Kidney (tissue), 13 donors: ENCODE measurements at regions not wholly inside any gene's neighbourhood (a gene's known extent, or its start where the extent isn't known, plus 50 kb on each side); places are given as distances from the start of the nearest gene placed in this dataset.

ENCODE experiments used
- DNase-seq, 5 donors: peaks; one replicate each; pipeline ENCODE4 v3.0.0-alpha.2; 2013 to 2020
- FAIRE-seq: peaks from 2 replicates; lab custom pipeline; 2012; peaks lifted over from hg19 to GRCh38; lab: Jason Lieb, UNC
- H3K27ac ChIP-seq, 2 donors: one replicate each; pipeline ENCODE4 v1.7.0; 2013; ENCODE audit warnings: low read depth in 2 of 2, low read length in 2 of 2, inconsistent platforms in 1 of 2
- H3K27me3 ChIP-seq: one replicate; pipeline ENCODE4 v1.7.1; 2013; ENCODE audit warnings: low read length, inconsistent platforms; ENCODE audit not compliant: control insufficient read depth, insufficient read depth
- H3K36me3 ChIP-seq, 3 donors: one replicate each; pipeline versions ENCODE4 v1.7.0 to v1.7.1; 2013; ENCODE audit warnings: low read length in 3 of 3, control low read depth in 1 of 3, inconsistent platforms in 1 of 3; ENCODE audit not compliant: insufficient read depth in 3 of 3, control insufficient read depth in 2 of 3
- H3K4me1 ChIP-seq, 3 donors: one replicate each; pipeline versions ENCODE4 v1.7.0 to v1.7.1; 2013; ENCODE audit warnings: low read length in 3 of 3, inconsistent platforms in 1 of 3, low read depth in 1 of 3; ENCODE audit not compliant: control insufficient read depth in 2 of 3, insufficient read depth in 2 of 3
- H3K4me3 ChIP-seq, 3 donors: one replicate each; pipeline versions ENCODE4 v1.7.0 to v1.8.1; 2013; ENCODE audit warnings: low read length in 3 of 3, control low read depth in 1 of 3, inconsistent platforms in 1 of 3
- H3K9ac ChIP-seq, 3 donors: one replicate each; pipeline versions ENCODE4 v1.7.0 to v1.7.1; 2013; ENCODE audit warnings: low read length in 3 of 3, control low read depth in 1 of 3, inconsistent platforms in 1 of 3
- H3K9me3 ChIP-seq, 3 donors: one replicate each; pipeline versions ENCODE4 v1.7.0 to v1.7.1; 2013; ENCODE audit warnings: low read length in 3 of 3, control low read depth in 1 of 3, inconsistent platforms in 1 of 3; ENCODE audit not compliant: control insufficient read depth in 2 of 3, insufficient read depth in 1 of 3
- CTCF ChIP-seq: IDR thresholded peaks from 3 replicates; pipeline ENCODE4 v1.5.1; 2012; ENCODE audit warnings: mild to moderate bottlenecking, moderate library complexity, borderline replicate concordance; ENCODE audit not compliant: insufficient read depth; ENCODE audit errors: extremely low read depth
- intact Hi-C: fragments of 100-400 bp; cut with DNase I; formaldehyde crosslinking; loops from one replicate; pipeline ENCODE4 v1.11.1; 2022
- donor health status: control.
- donor health status: control.
- donor health status: control.
- donor health status: control.
- donor health status: control.
- donor health status: DM: yes; HTN: yes; CAD: no.
- donor health status: Normal renal cell carcinoma (clear cell type).

GRCh38 chr4:89506866-89507491, 199.4 kb upstream of the GPRIN3 start:
- Histone ChIP-seq H3K4me1 (no peaks in the 10 kb centered on the region), H3K36me3 (no peaks in the 10 kb centered on the region), H3K9ac (no peak overlapping the region), H3K4me3 (no peak overlapping the region), H3K27me3 (no peaks in the 10 kb centered on the region), H3K27ac (no peak overlapping the region), H3K9me3 (no peaks in the 10 kb centered on the region)
- no peak for DNase-seq
- FAIRE-seq, result no peak
- intact Hi-C loops, result no loop called here
- no peak for TF ChIP-seq CTCF

GRCh38 chr4:89502581-89502980, 195.0 kb upstream of the GPRIN3 start:
- Histone ChIP-seq H3K36me3 (no peaks in the 10 kb centered on the region), H3K9me3 (no peaks in the 10 kb centered on the region), H3K27ac (no peak overlapping the region), H3K4me1 (no peaks in the 10 kb centered on the region), H3K27me3 (no peaks in the 10 kb centered on the region), H3K4me3 (no peak overlapping the region), H3K9ac (no peak overlapping the region)
- peak in 2 of 5 donors; percentile 13 to 19 for DNase-seq
- intact Hi-C loops, result no loop called here
- FAIRE-seq, result no peak
- TF ChIP-seq CTCF, result no peak

- TF ChIP-seq CTCF, result no peak
- FAIRE-seq (no peak), DNase-seq (peak in 1 of 5 donors; percentile 23)
- Histone ChIP-seq H3K27me3 (no peaks in the 10 kb centered on the region), H3K4me3 (no peak overlapping the region), H3K4me1 (no peaks in the 10 kb centered on the region), H3K27ac (no peak overlapping the region), H3K36me3 (no peaks in the 10 kb centered on the region), H3K9me3 (no peaks in the 10 kb centered on the region), H3K9ac (no peak overlapping the region)
- intact Hi-C loops, result no loop called here
These were observed 190.1 kb upstream of the GPRIN3 start for GRCh38 chr4:89497517-89498308.
